NCI-H2081 treated with DMSO at 0.1 percent for 48 hours (cell line): ENCODE measurements at regions not wholly inside any gene's neighbourhood (a gene's known extent, or its start where the extent isn't known, plus 50 kb on each side); places are given as distances from the start of the nearest gene placed in this dataset.
"Not testable (repeated sequence)": the region's sequence is repeated elsewhere in the genome, so short reads cannot be mapped to it uniquely, and the experiment has no call there.

Source experiments
- DNase-seq: peaks from one replicate; lab custom pipeline; 2025; lab: John Stamatoyannopoulos, UW

DNA sequence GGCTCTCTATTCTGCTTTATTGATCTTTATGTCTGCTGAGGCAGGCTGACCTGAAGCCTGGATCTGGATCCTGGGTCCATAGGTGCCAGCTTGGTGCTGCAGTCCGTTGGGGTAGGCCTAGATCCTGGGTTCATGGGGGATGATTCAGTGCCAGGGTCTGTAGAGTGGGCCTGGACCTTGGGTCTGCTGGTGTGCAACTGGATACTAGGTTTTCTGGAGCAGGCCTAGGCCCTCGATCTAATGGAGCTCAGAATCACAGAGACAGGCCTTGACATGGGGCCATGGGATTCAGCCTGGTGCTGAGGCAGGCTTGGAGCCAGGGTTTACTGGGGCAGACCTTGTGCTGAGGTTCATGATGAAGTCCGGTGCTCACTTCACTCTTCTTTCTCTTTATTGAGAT lies 358.6 kb downstream of the TEX13C start:
- DNase-seq, result no peak

DNA sequence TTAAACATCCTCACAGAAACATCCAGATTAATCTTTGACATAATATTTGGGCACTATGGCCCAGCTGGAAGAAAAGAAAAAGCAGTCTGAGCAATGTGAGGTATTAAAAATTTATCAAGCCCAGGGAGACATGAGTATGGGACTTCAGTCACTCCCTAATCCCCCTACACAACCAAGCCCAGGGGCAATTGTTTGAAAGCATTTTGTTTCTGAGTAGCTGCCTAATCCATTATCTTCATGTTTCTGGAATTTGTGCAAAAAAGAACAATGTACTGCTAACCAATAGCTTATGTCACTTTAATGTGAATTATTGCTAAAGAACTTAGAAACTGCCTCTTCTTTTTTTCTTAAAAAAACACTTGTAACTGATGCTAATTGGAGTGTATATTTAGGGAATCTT lies 360.7 kb downstream of the TEX13C start:
- no peak for DNase-seq

DNA sequence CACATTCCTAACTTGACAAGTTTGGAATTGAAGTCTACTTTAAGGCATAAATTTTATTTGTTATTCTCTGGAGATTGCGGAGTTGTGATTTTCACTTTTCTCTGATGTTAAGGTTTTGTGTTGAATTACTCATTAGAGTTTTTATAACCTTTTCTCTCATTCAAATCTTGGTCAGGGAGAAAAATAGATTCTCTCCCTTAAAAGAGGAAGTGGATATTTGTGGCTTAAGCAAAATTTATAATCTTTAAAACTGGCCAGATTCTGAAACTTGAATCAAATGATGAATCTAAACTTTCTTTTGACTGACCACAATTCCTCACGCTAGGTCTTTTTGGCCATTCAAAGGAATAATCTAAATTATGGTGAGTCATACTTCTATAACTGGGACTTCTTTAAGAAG lies 361.4 kb downstream of the TEX13C start:
- no peak for DNase-seq

DNA sequence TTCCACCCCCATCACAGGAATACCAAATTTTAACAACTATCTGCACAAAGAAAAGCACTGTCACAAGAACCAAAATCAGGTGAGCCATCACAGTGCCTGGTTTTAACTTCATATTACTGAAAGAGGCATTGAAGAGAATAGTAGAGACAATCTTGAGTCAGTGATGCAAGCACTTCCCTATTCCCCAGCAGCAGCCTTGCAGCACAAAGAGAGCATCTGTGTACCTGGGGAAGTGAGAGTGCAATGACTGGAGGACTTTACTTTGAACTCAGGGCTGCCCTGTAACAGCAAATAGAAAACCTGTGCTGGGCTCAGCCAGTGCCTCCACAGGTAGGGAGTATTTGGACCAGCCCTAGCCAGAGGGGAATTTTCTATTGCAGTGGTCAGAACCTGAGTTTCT lies 361.8 kb downstream of the TEX13C start:
- no peak for DNase-seq

DNA sequence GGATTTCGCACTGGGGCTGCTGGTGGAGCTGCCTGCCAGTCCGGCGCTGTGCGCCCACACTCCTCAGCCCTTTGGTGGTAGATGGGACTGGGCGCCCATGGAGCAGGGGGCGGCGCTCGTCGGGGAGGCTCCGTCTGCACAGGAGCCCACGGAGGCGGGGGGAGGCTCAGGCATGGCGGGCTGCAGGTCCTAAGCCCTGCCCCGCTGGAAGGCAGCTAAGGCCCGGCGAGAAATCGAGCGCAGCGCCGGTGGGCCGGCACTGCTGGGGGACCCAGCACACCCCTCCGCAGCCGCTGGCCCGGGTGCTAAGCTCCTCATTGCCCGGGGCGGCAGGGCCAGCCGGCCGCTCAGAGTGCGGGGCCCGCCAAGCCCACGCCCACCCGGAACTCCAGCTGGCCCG lies 370.9 kb downstream of the TEX13C start:
- not testable (repeated sequence) for DNase-seq

DNA sequence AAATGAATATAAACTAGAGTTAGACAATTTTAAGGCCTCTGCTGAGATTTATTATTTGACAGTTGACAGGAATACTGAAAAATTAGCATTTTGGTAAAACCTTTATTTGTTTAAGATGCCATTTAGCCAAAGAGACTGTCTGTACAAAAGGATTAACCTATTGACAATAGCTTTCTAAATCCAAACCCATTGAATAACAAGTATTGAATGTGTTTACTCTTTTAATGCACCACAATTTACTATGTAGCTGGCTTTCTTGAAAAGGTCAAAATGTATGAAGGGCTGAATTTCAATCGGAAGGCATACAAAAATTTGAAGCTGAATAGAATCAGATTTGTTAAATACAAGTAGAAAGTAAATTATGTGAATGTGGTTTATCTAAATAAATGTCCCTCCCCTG lies 374.5 kb downstream of the TEX13C start:
- DNase-seq, result no peak

DNA sequence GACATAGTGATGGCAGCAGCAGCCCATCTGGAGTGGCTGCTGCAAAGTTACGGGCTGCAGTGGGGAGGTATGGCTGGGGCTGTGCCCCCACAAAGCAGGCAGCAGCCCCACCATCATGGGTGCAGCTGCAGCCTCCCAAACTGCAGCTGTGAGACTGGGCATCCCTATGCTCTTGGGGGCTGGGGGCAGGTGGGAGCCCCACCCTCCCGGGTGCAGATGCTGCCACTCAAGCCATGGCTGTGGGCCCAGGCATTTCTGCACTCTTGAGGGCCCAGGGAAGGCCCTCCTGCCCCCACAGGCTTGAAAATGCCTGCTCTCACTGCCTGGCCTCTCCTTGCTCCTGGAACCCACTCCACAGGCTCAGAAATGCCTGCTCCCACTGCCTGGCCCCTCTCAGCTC lies 389.4 kb downstream of the TEX13C start:
- no peak for DNase-seq

DNA sequence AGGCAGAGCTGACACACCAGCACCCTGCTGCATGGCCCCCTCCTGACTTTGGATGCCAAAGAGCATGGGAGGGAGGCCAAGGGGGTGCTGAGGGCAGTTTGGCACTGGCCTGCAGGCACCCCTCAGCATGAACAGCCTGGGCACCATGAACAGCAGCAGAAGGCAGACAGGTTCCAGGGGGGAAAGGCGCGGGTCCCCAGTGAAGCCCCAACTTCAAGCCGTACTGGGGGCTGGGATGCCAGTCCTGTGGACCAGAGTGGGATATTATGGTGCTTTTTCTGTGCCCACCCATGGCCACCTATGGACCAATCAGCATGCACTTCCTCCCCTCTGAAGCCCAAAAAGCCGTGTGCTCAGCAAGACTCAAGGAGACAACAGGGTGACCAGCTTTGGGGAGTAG lies 389.9 kb downstream of the TEX13C start:
- DNase-seq, result no peak

DNA sequence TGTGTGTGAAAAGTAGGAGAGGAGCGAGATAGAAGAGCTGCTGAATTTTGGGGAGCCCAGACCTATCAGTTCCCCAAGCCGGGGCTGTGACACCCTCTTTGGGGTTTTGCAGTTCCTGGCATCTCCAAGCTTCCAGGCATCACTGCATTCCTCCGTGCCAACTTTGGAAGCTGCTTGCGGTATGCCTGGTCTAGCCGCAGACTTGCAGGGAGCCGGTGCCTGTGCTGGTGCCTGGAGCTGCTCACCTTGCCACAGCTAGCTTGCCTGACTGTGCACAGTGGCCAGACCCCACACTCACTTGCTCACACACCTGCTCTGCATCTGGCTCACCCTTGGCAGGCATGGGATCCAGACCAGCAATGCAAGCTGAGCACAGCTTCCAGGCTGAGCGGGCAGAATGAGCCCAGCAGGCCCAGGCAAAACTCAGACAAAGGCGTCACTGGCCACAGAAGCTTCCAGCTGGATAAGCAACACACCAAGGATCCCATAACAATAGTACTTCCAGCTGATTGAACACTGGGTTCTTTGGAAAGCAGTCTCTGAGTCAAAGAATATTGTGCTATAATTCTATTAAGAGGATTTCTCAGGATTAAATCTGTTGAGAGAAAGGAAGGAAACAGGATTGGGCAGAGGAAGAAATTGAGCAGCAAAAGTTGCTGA lies 390.9 kb downstream of the TEX13C start:
- DNase-seq, result no peak

DNA sequence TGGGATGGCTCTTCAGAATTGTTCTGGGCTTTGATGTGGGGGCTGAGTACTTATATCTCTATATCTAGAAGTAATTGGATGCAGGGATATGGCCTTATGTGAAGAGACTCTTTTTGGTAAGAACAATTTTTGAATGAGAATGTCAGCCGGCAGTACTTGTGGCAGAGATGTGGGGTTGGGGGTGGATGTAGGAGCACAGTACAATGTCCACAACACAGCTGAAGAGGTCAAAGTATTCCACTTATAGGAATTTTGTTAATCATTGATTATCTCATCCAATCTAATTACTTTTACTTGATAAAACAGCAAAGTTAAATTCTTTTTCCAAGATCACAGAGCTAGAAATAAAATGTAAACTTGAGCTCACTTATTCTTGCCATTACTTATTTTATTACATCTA lies 391.4 kb downstream of the TEX13C start:
- no peak for DNase-seq

DNA sequence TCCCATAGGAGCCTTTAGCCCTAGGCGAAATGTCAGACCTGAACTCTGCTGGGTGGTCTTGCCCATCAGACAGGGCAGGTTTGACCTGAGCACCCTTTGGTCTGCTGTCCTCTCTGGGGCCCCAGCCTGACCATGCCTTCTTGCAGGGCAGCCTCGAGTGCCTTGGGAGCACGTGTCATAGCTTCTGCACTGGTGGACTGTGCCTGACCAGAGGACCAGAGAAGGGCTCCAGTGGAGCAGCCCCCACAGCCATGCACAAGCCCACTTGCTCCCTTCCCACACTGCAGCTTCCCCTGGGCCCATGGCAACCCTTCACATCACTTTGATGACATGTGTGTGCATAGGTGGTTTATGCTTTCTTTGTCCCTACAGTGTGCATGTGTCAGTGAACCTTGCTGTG lies 394.0 kb downstream of the TEX13C start:
- DNase-seq, result no peak

DNA sequence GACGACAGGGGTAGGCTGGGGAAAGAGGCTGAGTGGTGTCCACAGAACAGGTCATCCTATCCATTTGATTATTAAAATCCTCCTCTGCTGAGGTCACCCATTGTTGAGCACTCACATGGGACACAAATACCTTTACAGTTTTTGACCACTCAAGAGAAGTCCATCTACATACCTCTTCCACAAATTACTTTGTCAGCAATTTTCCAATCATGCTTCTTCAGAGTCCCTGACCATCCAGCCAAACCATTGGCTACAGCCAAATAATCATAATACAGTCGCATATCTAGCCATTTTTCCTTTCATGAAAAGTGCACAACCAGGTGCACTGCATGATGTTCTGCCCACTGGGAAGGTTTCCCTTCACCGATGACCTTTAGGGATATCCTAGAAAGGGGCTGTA lies 407.4 kb downstream of the TEX13C start:
- DNase-seq, result no peak

DNA sequence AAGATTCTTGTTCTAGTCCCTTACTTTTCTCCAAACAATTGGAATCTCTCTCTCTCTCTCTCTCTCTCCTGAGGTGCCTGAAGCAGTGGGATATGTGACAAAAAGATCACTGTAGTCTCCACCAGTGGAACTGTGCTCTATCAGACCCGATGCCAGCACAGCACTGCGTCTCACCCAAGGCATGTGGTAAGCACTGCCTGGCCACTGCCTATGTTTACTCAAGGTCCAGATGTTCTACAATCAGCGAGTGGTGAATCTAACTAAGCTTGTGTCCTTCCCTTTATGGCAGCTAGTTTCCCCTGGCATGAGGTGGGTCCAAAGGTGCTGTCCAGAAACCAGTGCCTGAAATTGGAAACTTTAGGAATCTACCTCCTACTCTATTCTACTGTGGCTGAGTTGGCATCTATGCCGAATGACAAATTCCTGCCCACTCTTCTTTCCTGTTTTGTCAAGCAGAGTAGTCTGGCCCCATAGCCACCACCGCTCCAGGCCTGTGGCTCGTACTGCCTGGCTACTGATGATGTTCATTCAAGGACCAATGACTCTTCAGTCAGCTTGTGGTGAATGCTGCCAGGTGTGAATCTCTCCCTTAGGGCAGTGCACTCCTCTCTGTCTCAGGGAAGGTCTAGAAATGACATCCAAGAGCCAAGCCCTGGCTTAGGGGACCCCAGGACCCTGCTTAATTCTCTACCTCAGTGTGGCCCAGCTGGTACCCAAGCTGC lies 416.5 kb downstream of the TEX13C start:
- DNase-seq, result no peak

DNA sequence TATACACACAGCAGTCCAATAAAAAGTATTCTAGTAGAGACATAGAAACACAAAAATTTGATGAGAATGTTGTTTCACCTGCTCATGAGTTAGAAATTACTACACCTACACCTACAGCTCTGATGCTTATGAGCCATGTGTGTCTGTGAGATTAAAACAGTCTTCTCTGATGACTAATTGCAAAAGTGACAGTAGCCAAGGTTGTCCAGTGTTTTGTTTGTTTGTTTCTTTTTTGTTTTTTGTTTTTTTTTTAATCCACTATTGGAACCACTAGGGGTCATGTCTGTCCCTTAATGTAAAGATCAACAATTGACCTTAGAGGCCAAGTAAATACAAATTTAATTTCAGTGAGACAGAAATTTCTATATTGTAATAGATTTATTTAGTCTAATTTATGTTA lies 423.1 kb downstream of the TEX13C start:
- no peak for DNase-seq

DNA sequence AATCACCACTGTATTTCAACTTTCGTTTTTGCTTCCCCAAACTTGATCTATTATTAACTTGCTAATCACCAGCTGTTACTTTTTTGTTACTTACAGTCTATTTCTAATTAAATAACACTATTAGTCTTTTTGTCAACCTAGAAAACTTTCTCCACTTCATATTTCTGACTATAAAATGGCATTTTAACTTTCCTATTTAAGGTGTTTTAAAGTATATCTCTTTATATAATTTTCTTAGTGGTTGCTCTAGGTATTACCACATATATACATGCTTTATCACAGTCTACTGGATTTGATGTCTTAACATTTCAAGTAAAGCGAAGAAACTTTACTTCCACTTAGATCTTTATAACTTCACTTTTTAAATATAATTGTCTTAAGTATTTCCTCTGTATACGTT lies 421.2 kb downstream of the DCAF12L2 start:
- DNase-seq, result no peak

DNA sequence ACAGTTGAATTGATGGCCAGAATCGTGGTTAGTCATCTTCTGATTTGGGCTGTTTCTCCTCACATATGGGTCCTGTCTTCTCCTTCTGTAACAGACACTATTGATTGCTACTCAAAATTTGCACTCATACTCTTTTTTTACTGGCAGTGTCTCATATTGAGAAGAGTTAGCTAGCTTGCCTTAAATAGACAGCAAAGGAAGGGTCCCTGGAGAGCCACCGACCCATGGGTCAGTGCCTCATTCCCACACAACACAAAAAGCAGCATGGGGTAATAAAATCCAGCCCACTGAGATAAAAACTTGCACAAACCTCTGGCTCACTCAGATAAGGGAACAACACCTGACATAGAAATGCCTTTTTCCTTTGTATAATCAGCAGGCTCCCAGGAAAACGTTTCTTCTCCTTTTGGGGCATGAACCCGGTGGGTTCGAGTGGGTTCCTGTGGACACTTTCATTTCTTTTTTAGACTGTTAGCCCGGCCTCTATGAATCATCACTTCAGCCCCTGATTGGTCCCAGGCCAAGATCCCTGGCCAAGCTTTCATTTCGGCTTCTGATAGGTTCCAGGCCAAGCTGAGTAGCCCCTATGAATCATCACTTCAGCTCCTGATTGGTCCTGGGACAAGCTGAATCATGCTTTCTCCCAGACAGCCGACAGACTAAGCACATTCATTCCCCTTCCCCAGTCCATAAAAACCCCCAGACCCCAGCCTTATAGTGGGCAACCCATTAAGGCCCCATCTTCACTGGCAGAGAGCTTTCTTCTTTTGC lies 408.1 kb downstream of the DCAF12L2 start:
- DNase-seq, result no peak

DNA sequence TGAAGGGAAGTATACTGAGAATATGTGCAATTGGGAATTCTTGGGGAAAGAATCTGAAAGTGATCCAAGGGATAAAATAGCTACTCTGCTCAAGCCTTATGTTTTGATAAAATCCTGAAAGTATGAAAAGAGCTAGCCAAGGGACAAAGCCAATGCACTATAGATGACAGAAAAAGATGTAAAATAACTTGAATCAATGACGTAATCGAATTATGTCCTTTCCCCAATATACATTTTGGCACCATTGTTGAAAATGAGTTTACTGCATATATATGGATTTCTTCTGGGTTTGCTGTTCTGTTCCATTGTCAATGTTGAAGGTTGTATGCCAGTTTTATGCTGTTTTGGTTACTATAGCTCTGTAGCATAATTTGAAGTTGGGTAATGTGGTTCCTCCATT lies 407.3 kb downstream of the DCAF12L2 start:
- DNase-seq, result no peak

DNA sequence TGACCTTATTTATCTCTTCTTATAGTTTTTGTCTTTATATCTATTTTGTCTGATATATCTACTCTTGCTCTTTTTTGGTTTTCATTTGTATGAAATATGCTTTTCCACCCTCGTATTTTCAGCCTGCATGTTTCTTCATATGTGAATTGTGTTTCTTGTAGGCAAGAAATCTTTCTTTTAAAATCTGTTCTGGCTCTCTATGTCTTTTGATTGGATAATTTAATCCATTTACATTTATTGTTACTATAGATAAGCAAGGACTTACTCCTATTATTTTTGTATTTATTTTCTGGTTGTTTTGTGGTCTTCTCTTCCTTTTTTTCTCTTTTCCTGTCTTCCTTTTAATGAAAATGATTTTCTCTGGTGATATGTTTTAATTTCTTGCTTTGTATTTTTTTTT lies 403.1 kb downstream of the DCAF12L2 start:
- DNase-seq, result no peak

DNA sequence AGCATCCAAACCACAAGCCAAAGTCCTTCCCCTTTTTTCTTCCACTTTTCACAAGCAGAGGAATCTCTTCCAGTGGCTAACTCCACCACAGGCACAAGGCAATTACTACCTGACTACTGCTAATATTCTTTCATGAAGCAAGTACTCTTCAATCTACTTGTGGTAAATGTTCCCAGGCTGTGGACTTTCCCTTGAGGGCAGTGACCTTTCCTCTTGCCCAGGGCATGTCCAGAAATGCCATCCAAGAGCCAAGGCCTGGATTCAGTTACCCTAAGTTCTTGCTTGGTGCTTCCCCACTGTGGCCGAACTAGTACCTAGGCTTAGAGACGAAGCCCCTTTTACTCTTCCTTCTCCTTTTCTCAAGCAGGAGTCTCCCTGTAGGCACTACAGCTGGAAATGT lies 400.7 kb downstream of the DCAF12L2 start:
- DNase-seq, result no peak

DNA sequence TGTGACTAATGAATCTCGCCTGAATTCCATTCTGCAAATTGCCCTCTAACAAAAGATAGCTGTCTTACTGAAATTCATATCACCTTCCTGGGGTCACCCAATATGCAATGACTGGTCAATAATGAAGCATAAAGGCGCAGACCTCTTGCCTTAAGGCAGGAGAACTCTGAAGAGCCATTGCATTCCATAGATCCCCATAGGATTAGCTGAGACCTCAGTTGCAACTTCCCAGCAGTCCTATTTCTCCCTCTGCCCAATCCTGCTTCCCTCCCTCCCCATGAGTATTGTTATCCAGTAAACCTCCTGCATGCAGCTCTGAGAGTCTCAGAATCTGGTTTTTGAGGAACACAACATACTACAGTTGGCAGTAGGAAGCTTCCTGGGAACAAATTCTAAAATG lies 396.5 kb downstream of the DCAF12L2 start:
- DNase-seq, result no peak

DNA sequence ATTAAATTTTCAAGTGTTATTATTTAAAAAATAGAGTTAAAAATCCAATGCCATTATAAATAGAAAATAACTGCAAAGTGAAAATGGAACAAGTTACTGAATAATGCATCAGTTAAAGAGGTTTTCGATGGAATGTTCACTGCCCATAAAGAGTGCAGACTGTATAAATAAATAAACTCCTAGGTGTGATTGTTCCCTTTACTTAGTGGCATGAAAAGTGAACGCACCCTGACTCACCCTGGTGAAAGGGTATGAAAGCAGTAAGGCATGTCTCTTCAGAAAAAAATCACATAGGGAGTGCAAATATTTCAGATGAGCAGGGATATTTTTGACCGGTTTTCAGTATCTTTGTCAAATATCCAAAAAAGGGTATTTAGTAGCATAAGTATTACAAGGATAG lies 387.8 kb downstream of the DCAF12L2 start:
- no peak for DNase-seq

DNA sequence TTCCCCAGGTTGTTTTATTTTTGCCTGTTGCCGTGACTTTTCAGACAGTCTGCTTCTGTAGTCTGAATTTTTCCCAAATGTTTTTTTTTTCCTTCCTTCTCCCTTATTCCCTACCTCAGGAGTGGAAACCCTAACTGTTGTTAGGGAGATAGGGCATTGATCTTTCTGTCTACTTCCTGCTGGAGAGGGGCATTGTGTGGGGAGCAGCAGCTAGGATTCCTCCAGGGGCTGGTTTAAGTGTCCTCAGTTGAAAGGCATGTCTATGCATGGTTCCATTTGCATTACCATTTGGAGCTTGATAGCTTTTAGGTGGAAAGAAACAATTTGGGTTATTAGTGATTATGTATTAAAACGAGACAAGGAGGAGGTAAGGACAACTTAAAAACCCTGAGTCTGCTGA lies 383.9 kb downstream of the DCAF12L2 start:
- DNase-seq, result no peak

DNA sequence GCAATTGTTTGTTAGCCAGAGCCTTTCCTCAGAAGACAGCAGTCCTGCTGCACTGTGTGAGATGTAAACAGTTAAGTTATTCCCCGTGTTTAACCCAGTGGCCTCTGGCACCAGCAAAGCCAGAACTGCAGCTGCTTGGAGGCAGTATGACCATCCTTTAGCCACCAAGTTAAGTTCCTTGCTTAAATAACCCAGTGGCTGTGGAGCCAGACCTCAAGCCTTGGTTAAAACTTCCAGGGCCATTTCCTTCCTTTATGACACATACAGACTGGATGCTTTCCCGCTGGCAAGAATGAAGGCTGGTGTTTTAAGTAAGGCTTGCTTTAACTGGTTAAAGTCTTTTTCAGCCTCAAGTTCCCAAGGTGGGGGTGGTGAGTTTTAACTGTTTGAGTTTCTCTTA lies 379.8 kb downstream of the DCAF12L2 start:
- DNase-seq, result no peak
